Hippocampal formation (tissue), 2 donors: ENCODE measurements at regions not wholly inside any gene's neighbourhood (a gene's known extent, or its start where the extent isn't known, plus 50 kb on each side); places are given as distances from the start of the nearest gene placed in this dataset.

Experiments used
- DNase-seq, 2 donors: peaks; one replicate each; lab custom pipeline; 2025; lab: John Stamatoyannopoulos, UW

GRCh38 chr11:70872955-70873735 lies 379.2 kb downstream of the SHANK2 start:
- no peak for DNase-seq

GRCh38 chr11:70873736-70874412 lies 378.5 kb downstream of the SHANK2 start:
- no peak for DNase-seq

- DNase-seq = no peak
These were observed 375.7 kb downstream of the SHANK2 start for GRCh38 chr11:70876685-70877084.

GRCh38 chr11:70877151-70877550 lies 375.2 kb downstream of the SHANK2 start:
- no peak for DNase-seq

GRCh38 chr11:70878366-70878765 lies 374.0 kb downstream of the SHANK2 start:
- DNase-seq = no peak

- DNase-seq = no peak
These were observed 372.6 kb downstream of the SHANK2 start for GRCh38 chr11:70879601-70880285.

GRCh38 chr11:70880416-70880815 lies 372.0 kb downstream of the SHANK2 start:
- no peak for DNase-seq

GRCh38 chr11:70881948-70882715 lies 370.2 kb downstream of the SHANK2 start:
- no peak for DNase-seq

GRCh38 chr11:70882716-70883085 lies 369.7 kb downstream of the SHANK2 start:
- no peak for DNase-seq

GRCh38 chr11:70883323-70883940 lies 368.9 kb downstream of the SHANK2 start:
- DNase-seq = no peak

- no peak for DNase-seq
These were observed 368.3 kb downstream of the SHANK2 start for GRCh38 chr11:70883973-70884623.

GRCh38 chr11:70885281-70886231 lies 366.8 kb downstream of the SHANK2 start:
- no peak for DNase-seq

- DNase-seq = no peak
These were observed 366.1 kb downstream of the SHANK2 start for GRCh38 chr11:70886256-70886655.

GRCh38 chr11:70886676-70887541 lies 365.5 kb downstream of the SHANK2 start:
- no peak for DNase-seq

GRCh38 chr11:70887542-70887827 lies 364.9 kb downstream of the SHANK2 start:
- no peak for DNase-seq

GRCh38 chr11:70888061-70888460 lies 364.3 kb downstream of the SHANK2 start:
- DNase-seq = no peak

- no peak for DNase-seq
These were observed 363.0 kb downstream of the SHANK2 start for GRCh38 chr11:70889411-70889810.

GRCh38 chr11:70891844-70892380 lies 360.5 kb downstream of the SHANK2 start:
- no peak for DNase-seq

- DNase-seq = no peak
These were observed 359.5 kb downstream of the SHANK2 start for GRCh38 chr11:70892889-70893288.
